ENCODE measurements at regions not wholly inside any gene's neighbourhood (a gene's known extent, or its start where the extent isn't known, plus 50 kb on each side); places are given as distances from the start of the nearest gene placed in this dataset.

DNA sequence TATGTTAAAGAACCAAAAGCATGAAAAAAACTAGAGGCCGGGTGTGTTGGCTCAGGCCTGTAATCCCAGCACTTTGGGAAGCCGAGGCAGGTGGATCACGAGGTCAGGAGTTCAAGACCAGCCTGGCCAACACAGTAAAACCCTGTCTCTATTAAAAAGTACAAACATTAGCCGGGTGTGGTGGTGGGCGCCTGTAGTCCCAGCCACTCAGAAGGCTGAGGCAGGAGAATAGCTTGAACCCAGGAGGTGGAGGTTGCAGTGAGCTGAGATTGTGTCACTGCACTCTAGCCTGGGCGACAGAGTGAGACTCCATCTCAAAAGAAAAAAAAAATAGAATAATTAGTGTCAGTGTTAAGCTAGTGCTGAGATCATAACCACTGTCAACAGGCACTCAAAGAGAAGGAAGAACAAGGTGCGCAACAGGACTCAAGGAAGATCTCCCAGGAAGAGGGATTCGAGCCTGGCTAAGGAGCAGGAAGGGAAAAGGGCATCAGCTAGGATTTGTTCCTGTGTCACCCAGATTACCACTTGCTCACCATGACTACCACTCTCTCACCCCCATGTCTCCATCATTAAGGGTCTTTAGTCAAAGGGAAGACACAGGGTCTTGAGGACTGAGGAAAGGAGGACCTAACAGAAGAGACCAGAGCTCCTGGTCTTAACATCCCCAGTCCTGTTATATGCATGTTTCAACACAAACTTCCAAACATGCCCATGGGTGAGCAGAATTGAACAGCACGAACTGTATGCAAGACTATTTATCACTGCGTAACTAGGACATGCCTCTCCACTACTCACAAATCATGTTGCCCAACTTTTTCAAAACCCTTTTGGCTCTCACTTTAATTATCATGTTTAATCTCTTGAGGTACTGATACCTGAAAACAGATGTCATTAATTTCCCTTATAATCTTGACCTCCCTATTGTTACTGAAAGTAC lies 88.3 kb upstream of the PLEKHM1 start:
- TF ChIP-seq, protein P1, sequence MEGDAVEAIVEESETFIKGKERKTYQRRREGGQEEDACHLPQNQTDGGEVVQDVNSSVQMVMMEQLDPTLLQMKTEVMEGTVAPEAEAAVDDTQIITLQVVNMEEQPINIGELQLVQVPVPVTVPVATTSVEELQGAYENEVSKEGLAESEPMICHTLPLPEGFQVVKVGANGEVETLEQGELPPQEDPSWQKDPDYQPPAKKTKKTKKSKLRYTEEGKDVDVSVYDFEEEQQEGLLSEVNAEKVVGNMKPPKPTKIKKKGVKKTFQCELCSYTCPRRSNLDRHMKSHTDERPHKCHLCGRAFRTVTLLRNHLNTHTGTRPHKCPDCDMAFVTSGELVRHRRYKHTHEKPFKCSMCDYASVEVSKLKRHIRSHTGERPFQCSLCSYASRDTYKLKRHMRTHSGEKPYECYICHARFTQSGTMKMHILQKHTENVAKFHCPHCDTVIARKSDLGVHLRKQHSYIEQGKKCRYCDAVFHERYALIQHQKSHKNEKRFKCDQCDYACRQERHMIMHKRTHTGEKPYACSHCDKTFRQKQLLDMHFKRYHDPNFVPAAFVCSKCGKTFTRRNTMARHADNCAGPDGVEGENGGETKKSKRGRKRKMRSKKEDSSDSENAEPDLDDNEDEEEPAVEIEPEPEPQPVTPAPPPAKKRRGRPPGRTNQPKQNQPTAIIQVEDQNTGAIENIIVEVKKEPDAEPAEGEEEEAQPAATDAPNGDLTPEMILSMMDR (IDR thresholded peaks at IDR 0.05) = no peak
- no peak for TF ChIP-seq POLR2AphosphoS5 (IDR thresholded peaks at IDR 0.05)
